GM23338 (cell line): ENCODE measurements at regions not wholly inside any gene's neighbourhood (a gene's known extent, or its start where the extent isn't known, plus 50 kb on each side); places are given as distances from the start of the nearest gene placed in this dataset.

Experiments
- ATAC-seq: fragments of 200-7000 bp; cut with Tn5 transposase; 3 replicates; pipeline ENCODE4 v1.9.1; 2020
- DNase-seq: peaks from one replicate; pipeline ENCODE4 v3.0.0-alpha.2; 2015; ENCODE audit warnings: low spot score
- H2AFZ ChIP-seq: fragments of 200-600 bp; sonication (generic); 2 replicates; pipeline ENCODE4 v1.8.0; 2016; ENCODE audit warnings: antibody characterized with exemption, mild to moderate bottlenecking, moderate library complexity
- H3F3A ChIP-seq: fragments of 200-600 bp; sonication (generic); replicated peaks from 2 replicates; pipeline ENCODE4 v1.8.0; 2017; ENCODE audit warnings: antibody characterized with exemption, mixed run types, low read depth
- H3K27ac ChIP-seq: fragments of 200-600 bp; sonication (generic); 2 replicates; pipeline ENCODE4 v1.6.1; 2016; ENCODE audit warnings: low read depth
- H3K27me3 ChIP-seq: fragments of 200-600 bp; sonication (generic); 2 replicates; pipeline ENCODE4 v1.8.0; 2016; ENCODE audit warnings: mild to moderate bottlenecking, mixed run types, moderate library complexity; ENCODE audit not compliant: insufficient read depth
- H3K36me3 ChIP-seq: fragments of 200-600 bp; sonication (generic); 2 replicates; pipeline ENCODE4 v1.8.0; 2016; ENCODE audit warnings: mild to moderate bottlenecking; ENCODE audit not compliant: insufficient read depth
- H3K4me1 ChIP-seq: fragments of 200-600 bp; sonication (generic); 2 replicates; pipeline ENCODE4 v1.8.0; 2016; ENCODE audit warnings: mild to moderate bottlenecking, moderate library complexity; ENCODE audit not compliant: insufficient read depth
- H3K4me2 ChIP-seq: fragments of 200-600 bp; sonication (generic); 2 replicates; pipeline ENCODE4 v1.7.1; 2017; ENCODE audit warnings: mixed run types
- H3K4me3 ChIP-seq: fragments of 200-600 bp; sonication (generic); 2 replicates; pipeline ENCODE4 v1.6.1; 2016; ENCODE audit warnings: mixed run types
- H3K79me2 ChIP-seq: fragments of 200-600 bp; sonication (generic); replicated peaks from 2 replicates; pipeline ENCODE4 v1.8.0; 2017; ENCODE audit warnings: mild to moderate bottlenecking; ENCODE audit not compliant: insufficient read depth
- H3K9me2 ChIP-seq: fragments of 200-600 bp; sonication (generic); 2 replicates; pipeline ENCODE4 v1.8.0; 2017; ENCODE audit not compliant: insufficient read depth
- H4K20me1 ChIP-seq: fragments of 200-600 bp; sonication (generic); replicated peaks from 2 replicates; pipeline ENCODE4 v1.8.0; 2017; ENCODE audit warnings: mild to moderate bottlenecking; ENCODE audit not compliant: insufficient read depth
- H3K27ac Mint-ChIP-seq: 2 replicates; pipeline ENCODE4 v1.8.0; 2020; ENCODE audit warnings: inconsistent platforms, mild to moderate bottlenecking, moderate library complexity, mixed read lengths
- H3K27me3 Mint-ChIP-seq: 3 replicates; pipeline ENCODE4 v1.8.0; 2022; ENCODE audit warnings: low read depth, mild to moderate bottlenecking, moderate library complexity, mixed read lengths, inconsistent platforms; ENCODE audit not compliant: insufficient read depth, poor library complexity
- H3K36me3 Mint-ChIP-seq: 3 replicates; pipeline ENCODE4 v1.8.0; 2021; ENCODE audit warnings: low read depth, mild to moderate bottlenecking, inconsistent platforms, moderate library complexity, mixed read lengths
- H3K4me1 Mint-ChIP-seq: 3 replicates; pipeline ENCODE4 v1.8.0; 2020; ENCODE audit warnings: mild to moderate bottlenecking, inconsistent platforms, mixed read lengths
- H3K4me3 Mint-ChIP-seq: 3 replicates; pipeline ENCODE4 v1.8.0; 2021; ENCODE audit warnings: moderate library complexity, mild to moderate bottlenecking, inconsistent platforms, mixed read lengths
- H3K9me3 Mint-ChIP-seq: 3 replicates; pipeline ENCODE4 v1.8.0; 2020; ENCODE audit warnings: moderate library complexity, mild to moderate bottlenecking, inconsistent platforms, mixed read lengths
- ETS1 ChIP-seq: IDR thresholded peaks from 2 replicates; pipeline ENCODE4 v1.6.1; 2016; ENCODE audit warnings: antibody characterized with exemption
- EZH2 ChIP-seq: fragments of 200-600 bp; sonication (generic); IDR thresholded peaks from one replicate; pipeline ENCODE4 v1.8.0; 2017; ENCODE audit warnings: antibody characterized with exemption, mild to moderate bottlenecking, low read depth; ENCODE audit not compliant: unreplicated experiment
- JUNB ChIP-seq: IDR thresholded peaks from one replicate; pipeline ENCODE4 v1.6.1; 2016; ENCODE audit warnings: antibody characterized with exemption; ENCODE audit not compliant: unreplicated experiment
- REST ChIP-seq: IDR thresholded peaks from one replicate; pipeline ENCODE4 v1.6.1; 2018; ENCODE audit warnings: antibody characterized with exemption; ENCODE audit not compliant: unreplicated experiment
- ZNF114 ChIP-seq: fragments of 250-450 bp; sonication (Bioruptor Pico); IDR thresholded peaks from 2 replicates; pipeline ENCODE4 v1.5.0; 2020; ENCODE audit warnings: mild to moderate bottlenecking, moderate library complexity
- ZNF462 ChIP-seq: fragments of 250-450 bp; sonication (Bioruptor Pico); IDR thresholded peaks from 2 replicates; pipeline ENCODE4 v1.5.0; 2020; ENCODE audit warnings: mild to moderate bottlenecking, moderate library complexity

GRCh38 chr7:42414028-42414427 is 177.0 kb upstream of the GLI3 start (continued):
- no peak for TF ChIP-seq ZNF462 (CRISPR knock-in tag)
- no peak for TF ChIP-seq EZH2

GRCh38 chr7:42409296-42409695 is 172.3 kb upstream of the GLI3 start:
- H3K4me2 ChIP-seq: no peak overlapping the region
- TF ChIP-seq EZH2 (no peak), ZNF114 (CRISPR knock-in tag) (no peak), JUNB (no peak), ETS1 (no peak), REST (no peak)

More at GRCh38 chr7:42409296-42409695, 172.3 kb upstream of the GLI3 start:
- H3K36me3 ChIP-seq: no peaks in the 10 kb centered on the region
- Mint-ChIP-seq H3K36me3 (no peaks in the 10 kb centered on the region), H3K27ac (no peak overlapping the region), H3K4me3 (no peak overlapping the region), H3K9me3 (no peaks in the 10 kb centered on the region), H3K4me1 (peaks cover 5% of the 10 kb centered on the region; the same call in 2 of the 3 replicates), H3K27me3 (no peaks in the 10 kb centered on the region)
- peak; percentile 67 for ATAC-seq
- no peaks in the 10 kb centered on the region for H3K27me3 ChIP-seq
- H2AFZ ChIP-seq: peak overlapping the region; percentile 70
- no peak overlapping the region for H3K4me3 ChIP-seq
- H4K20me1 ChIP-seq: no peaks in the 10 kb centered on the region
- H3K79me2 ChIP-seq: no peaks in the 10 kb centered on the region
- no peaks in the 10 kb centered on the region for H3K4me1 ChIP-seq
- no peak for DNase-seq
- H3F3A ChIP-seq: no peaks in the 10 kb centered on the region
- H3K27ac ChIP-seq: no peak overlapping the region
- H3K9me2 ChIP-seq: peaks cover 10% of the 10 kb centered on the region; the same call in 1 of the 2 replicates
